Spinal cord (tissue), 9 donors: ENCODE measurements at regions not wholly inside any gene's neighbourhood (a gene's known extent, or its start where the extent isn't known, plus 50 kb on each side); places are given as distances from the start of the nearest gene placed in this dataset.

Experiments used
- DNase-seq, 6 donors: peaks; one replicate each; pipeline versions ENCODE4 v3.0.0 to v3.0.0-alpha.2; 2013 to 2015; ENCODE audit warnings: low spot score in 6 of 6, low read depth in 4 of 6
- H3K27ac ChIP-seq: one replicate; pipeline ENCODE4 v1.5.1; 2013; ENCODE audit warnings: low read depth, low read length, control low read depth
- H3K27me3 ChIP-seq: one replicate; pipeline ENCODE4 v1.6.1; 2013; ENCODE audit warnings: low read length; ENCODE audit not compliant: control insufficient read depth, insufficient read depth
- H3K36me3 ChIP-seq: one replicate; pipeline ENCODE4 v1.6.1; 2013; ENCODE audit warnings: low read length; ENCODE audit not compliant: control insufficient read depth, insufficient read depth
- H3K4me1 ChIP-seq: one replicate; pipeline ENCODE4 v1.6.1; 2013; ENCODE audit warnings: low read length; ENCODE audit not compliant: control insufficient read depth, insufficient read depth
- H3K4me3 ChIP-seq: one replicate; pipeline ENCODE4 v1.5.1; 2013; ENCODE audit warnings: low read depth, low read length, control low read depth
- H3K9me3 ChIP-seq: one replicate; pipeline ENCODE4 v1.6.1; 2013; ENCODE audit warnings: low read length; ENCODE audit not compliant: control insufficient read depth, insufficient read depth
- WGBS: methylation state at CpG from one replicate; pipeline ENCODE4 v1.1.5; 2013; ENCODE audit warnings: missing lambda C conversion rate; ENCODE audit not compliant: insufficient coverage; 5-methylcytosine and 5-hydroxymethylcytosine counted together
- donor health status: healthy.

- 75% methylated on average over 18 of the region's 23 CpGs for WGBS
These were observed 86.2 kb downstream of the RIPK4 start for GRCh38 chr21:41680444-41681347.

GRCh38 chr21:41678924-41679318 is 87.9 kb downstream of the RIPK4 start:
- no peaks in the 10 kb centered on the region for H3K27me3 ChIP-seq
- no peak overlapping the region for H3K4me3 ChIP-seq
- 10% methylated on average over 10 of the region's 11 CpGs for WGBS
- H3K27ac ChIP-seq, result no peak overlapping the region
- peak in 5 of 6 donors; percentile 24 to 96 (median 64) for DNase-seq
- peaks cover 11% of the 10 kb centered on the region for H3K4me1 ChIP-seq
- H3K36me3 ChIP-seq, result no peaks in the 10 kb centered on the region
- H3K9me3 ChIP-seq, result no peaks in the 10 kb centered on the region

More at GRCh38 chr21:41680444-41681347, 86.2 kb downstream of the RIPK4 start:
- Histone ChIP-seq H3K27ac (no peak overlapping the region), H3K4me1 (peaks cover 11% of the 10 kb centered on the region), H3K4me3 (no peak overlapping the region), H3K9me3 (no peaks in the 10 kb centered on the region), H3K36me3 (no peaks in the 10 kb centered on the region), H3K27me3 (no peaks in the 10 kb centered on the region)
- DNase-seq, result no peak

- H3K9me3 ChIP-seq, result no peaks in the 10 kb centered on the region
- H3K27me3 ChIP-seq, result no peaks in the 10 kb centered on the region
- H3K27ac ChIP-seq, result no peak overlapping the region
- peaks cover 11% of the 10 kb centered on the region for H3K4me1 ChIP-seq
- peak in 1 of 6 donors; percentile 51 for DNase-seq
- WGBS, result 63% methylated on average over 15 of the region's 17 CpGs
- no peaks in the 10 kb centered on the region for H3K36me3 ChIP-seq
- no peak overlapping the region for H3K4me3 ChIP-seq
These were observed 88.6 kb downstream of the RIPK4 start for GRCh38 chr21:41678016-41678923.

GRCh38 chr21:41677671-41678015 is 89.2 kb downstream of the RIPK4 start:
- Histone ChIP-seq H3K27me3 (no peaks in the 10 kb centered on the region), H3K4me1 (peaks cover 11% of the 10 kb centered on the region), H3K27ac (no peak overlapping the region), H3K4me3 (no peak overlapping the region), H3K9me3 (no peaks in the 10 kb centered on the region), H3K36me3 (no peaks in the 10 kb centered on the region)
- WGBS, result 80% methylated on average over 7 of the region's 8 CpGs
- DNase-seq, result no peak

GRCh38 chr21:41676198-41676597 is 90.7 kb downstream of the RIPK4 start:
- no peaks in the 10 kb centered on the region for H3K27me3 ChIP-seq
- H3K4me1 ChIP-seq, result peaks cover 11% of the 10 kb centered on the region
- H3K9me3 ChIP-seq, result no peaks in the 10 kb centered on the region
- no peak overlapping the region for H3K27ac ChIP-seq
- no peaks in the 10 kb centered on the region for H3K36me3 ChIP-seq
- H3K4me3 ChIP-seq, result no peak overlapping the region
- DNase-seq, result no peak
- WGBS, result no CpG with 5 or more reads among the region's 3 CpGs

- 100% methylated on average over 2 of the region's 6 CpGs for WGBS
- no peak for DNase-seq
- Histone ChIP-seq H3K27ac (no peak overlapping the region), H3K36me3 (no peaks in the 10 kb centered on the region), H3K9me3 (no peaks in the 10 kb centered on the region), H3K4me3 (no peak overlapping the region), H3K27me3 (no peaks in the 10 kb centered on the region), H3K4me1 (peaks cover 11% of the 10 kb centered on the region)
These were observed 91.3 kb downstream of the RIPK4 start for GRCh38 chr21:41675574-41675973.

GRCh38 chr21:41674402-41674801 is 92.5 kb downstream of the RIPK4 start:
- Histone ChIP-seq H3K36me3 (no peaks in the 10 kb centered on the region), H3K4me3 (no peak overlapping the region), H3K4me1 (peaks cover 11% of the 10 kb centered on the region), H3K27ac (no peak overlapping the region), H3K27me3 (no peaks in the 10 kb centered on the region), H3K9me3 (no peaks in the 10 kb centered on the region)
- no peak for DNase-seq
- WGBS, result 75% methylated on average over 3 of the region's 6 CpGs

GRCh38 chr21:41673596-41674335 is 93.1 kb downstream of the RIPK4 start:
- Histone ChIP-seq H3K36me3 (no peaks in the 10 kb centered on the region), H3K4me1 (peaks cover 7% of the 10 kb centered on the region), H3K27me3 (no peaks in the 10 kb centered on the region), H3K27ac (no peak overlapping the region), H3K4me3 (no peak overlapping the region), H3K9me3 (no peaks in the 10 kb centered on the region)
- 55% methylated on average over 10 of the region's 13 CpGs for WGBS
- DNase-seq, result peak in 1 of 6 donors; percentile 8

GRCh38 chr21:41673071-41673470 is 93.8 kb downstream of the RIPK4 start:
- no peak overlapping the region for H3K4me3 ChIP-seq
- H3K4me1 ChIP-seq, result peaks cover under 1% of the 10 kb centered on the region
- H3K9me3 ChIP-seq, result no peaks in the 10 kb centered on the region
- no peak for DNase-seq
- no peaks in the 10 kb centered on the region for H3K27me3 ChIP-seq
- H3K36me3 ChIP-seq, result no peaks in the 10 kb centered on the region
- 86% methylated on average over 17 of the region's 18 CpGs for WGBS
- H3K27ac ChIP-seq, result no peak overlapping the region
